Lung (tissue), 11 donors: ENCODE measurements at regions not wholly inside any gene's neighbourhood (a gene's known extent, or its start where the extent isn't known, plus 50 kb on each side); places are given as distances from the start of the nearest gene placed in this dataset.

Experiments
- ATAC-seq: fragments of 200-7000 bp; cut with Tn5 transposase; one replicate; pipeline ENCODE4 v1.9.1; 2020; ENCODE audit warnings: moderate number of reproducible peaks; ENCODE audit not compliant: insufficient read depth, low FRiP score
- DNase-seq, 3 donors: peaks; one replicate each; pipeline ENCODE4 v3.0.0-alpha.2; 2013 to 2017
- H3K27ac ChIP-seq, 2 donors: one replicate each; pipeline ENCODE4 v1.5.1; 2013; ENCODE audit warnings: mild to moderate bottlenecking in 2 of 2, moderate library complexity in 2 of 2, control low read depth in 1 of 2, inconsistent platforms in 1 of 2, low read depth in 1 of 2, low read length in 1 of 2
- H3K27me3 ChIP-seq, 3 donors: one replicate each; pipeline ENCODE4 v1.5.1; 2013; ENCODE audit warnings: low read length in 2 of 3; ENCODE audit not compliant: control insufficient read depth in 3 of 3, insufficient read depth in 3 of 3
- H3K36me3 ChIP-seq, 4 donors: one replicate each; pipeline ENCODE4 v1.5.1; 2013; ENCODE audit warnings: low read length in 4 of 4, mild to moderate bottlenecking in 1 of 4, moderate library complexity in 1 of 4; ENCODE audit not compliant: control insufficient read depth in 4 of 4, insufficient read depth in 4 of 4
- H3K4me1 ChIP-seq, 5 donors: one replicate each; pipeline ENCODE4 v1.5.1; 2013; ENCODE audit warnings: low read length in 5 of 5, mild to moderate bottlenecking in 2 of 5, moderate library complexity in 1 of 5; ENCODE audit not compliant: control insufficient read depth in 5 of 5, insufficient read depth in 5 of 5
- H3K4me3 ChIP-seq: one replicate; pipeline ENCODE4 v1.5.1; 2013; ENCODE audit warnings: mild to moderate bottlenecking, control low read depth, moderate library complexity
- H3K9ac ChIP-seq, 2 donors: one replicate each; pipeline ENCODE4 v1.5.1; 2013; ENCODE audit warnings: low read length in 2 of 2, control low read depth in 1 of 2; ENCODE audit not compliant: insufficient read depth in 1 of 2
- H3K9me3 ChIP-seq, 4 donors: one replicate each; pipeline ENCODE4 v1.5.1; 2013; ENCODE audit warnings: low read length in 3 of 4, mild to moderate bottlenecking in 1 of 4, moderate library complexity in 1 of 4; ENCODE audit not compliant: control insufficient read depth in 4 of 4, insufficient read depth in 3 of 4
- WGBS, 2 donors: extraction: QIAGEN DNeasy Blood & Tissue Kit; methylation state at CpG; one replicate each; pipeline ENCODE4 v1.1.7; 2013; 5-methylcytosine and 5-hydroxymethylcytosine counted together
- TF ChIP-seq, protein P1 (sequence below): IDR thresholded peaks from 2 replicates; pipeline ENCODE4 v1.5.1; 2012; ENCODE audit warnings: mild to moderate bottlenecking; ENCODE audit errors: control extremely low read depth, extremely low read depth
- donor health status: control.
- donor health status: control.
- donor health status: Bipolar disorder and iron deficiency.
- donor health status: healthy.
- donor health status: DM: yes; HTN: yes; CAD: no.

DNA sequence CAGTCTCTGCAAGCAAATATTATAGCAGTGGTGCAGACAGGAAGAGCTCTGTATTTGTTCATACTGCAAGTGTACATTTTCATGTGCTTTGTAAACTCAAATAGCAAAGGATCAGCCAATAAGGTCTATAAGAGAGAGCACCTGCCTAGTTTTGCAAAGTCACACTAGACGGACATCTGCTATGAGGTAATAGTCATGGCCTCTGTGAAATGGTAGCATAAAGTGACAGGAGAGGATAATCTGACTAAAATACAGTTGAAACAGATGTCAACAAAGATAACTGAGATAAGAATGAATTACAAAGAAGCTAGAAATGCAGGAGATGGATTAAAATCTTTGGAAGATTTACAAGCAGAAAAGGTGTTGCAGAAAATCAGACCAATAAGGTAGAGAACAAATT is 70.6 kb upstream of the SPON1 start:
- H3K27ac ChIP-seq, result no peak overlapping the region
- H3K9me3 ChIP-seq, result no peaks in the 10 kb centered on the region
- no peaks in the 10 kb centered on the region for H3K27me3 ChIP-seq
- no peak overlapping the region for H3K4me3 ChIP-seq
- 56 to 72% methylated on average over 1 of the region's 1 CpG for WGBS, 2 donors
- no peak overlapping the region for H3K9ac ChIP-seq
- DNase-seq (no peak), ATAC-seq (no peak)
- no peaks in the 10 kb centered on the region for H3K36me3 ChIP-seq
- H3K4me1 ChIP-seq, result peaks cover 0 to 13% (median 9%) of the 10 kb centered on the region in 5 donors
- TF ChIP-seq, protein P1, sequence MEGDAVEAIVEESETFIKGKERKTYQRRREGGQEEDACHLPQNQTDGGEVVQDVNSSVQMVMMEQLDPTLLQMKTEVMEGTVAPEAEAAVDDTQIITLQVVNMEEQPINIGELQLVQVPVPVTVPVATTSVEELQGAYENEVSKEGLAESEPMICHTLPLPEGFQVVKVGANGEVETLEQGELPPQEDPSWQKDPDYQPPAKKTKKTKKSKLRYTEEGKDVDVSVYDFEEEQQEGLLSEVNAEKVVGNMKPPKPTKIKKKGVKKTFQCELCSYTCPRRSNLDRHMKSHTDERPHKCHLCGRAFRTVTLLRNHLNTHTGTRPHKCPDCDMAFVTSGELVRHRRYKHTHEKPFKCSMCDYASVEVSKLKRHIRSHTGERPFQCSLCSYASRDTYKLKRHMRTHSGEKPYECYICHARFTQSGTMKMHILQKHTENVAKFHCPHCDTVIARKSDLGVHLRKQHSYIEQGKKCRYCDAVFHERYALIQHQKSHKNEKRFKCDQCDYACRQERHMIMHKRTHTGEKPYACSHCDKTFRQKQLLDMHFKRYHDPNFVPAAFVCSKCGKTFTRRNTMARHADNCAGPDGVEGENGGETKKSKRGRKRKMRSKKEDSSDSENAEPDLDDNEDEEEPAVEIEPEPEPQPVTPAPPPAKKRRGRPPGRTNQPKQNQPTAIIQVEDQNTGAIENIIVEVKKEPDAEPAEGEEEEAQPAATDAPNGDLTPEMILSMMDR, result no peak

DNA sequence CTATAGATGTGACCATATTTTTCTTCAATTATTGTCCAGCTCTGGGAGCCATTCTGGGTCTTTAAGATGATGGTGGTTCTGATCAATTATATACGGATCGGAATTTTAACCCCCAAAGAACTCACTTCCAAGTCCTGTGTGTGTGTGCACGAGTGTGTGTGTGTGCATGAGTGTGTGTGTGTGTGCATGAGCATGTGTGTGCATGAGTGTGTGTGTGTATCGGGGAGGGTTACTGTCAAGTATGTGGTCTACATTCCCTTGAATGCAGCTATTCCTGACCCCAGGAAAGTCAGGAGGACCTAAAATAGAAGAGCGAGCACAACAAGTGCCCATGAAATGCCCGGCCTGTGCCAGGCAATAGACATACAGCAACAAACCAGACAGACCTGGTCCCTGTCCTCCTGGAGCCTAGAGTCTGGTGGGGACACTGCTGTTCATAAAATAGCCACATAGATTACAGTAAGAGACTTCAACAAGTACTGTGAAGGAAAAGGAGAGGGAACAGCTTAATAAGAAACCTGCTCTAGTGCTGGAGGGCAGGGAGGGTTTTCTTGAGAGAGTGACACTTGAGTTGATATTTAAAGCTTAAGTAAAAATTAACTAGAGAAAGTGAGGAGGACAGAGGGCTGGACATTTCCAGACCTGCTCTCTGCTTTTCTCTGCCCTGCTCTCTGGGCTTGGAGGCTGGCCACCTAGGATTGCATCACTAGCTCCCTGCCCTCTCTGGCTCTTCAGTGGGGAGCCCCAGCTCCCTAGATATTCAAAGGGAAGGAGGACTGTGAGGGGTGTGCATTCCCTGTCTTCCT is 66.1 kb upstream of the SPON1 start:
- H3K4me1 ChIP-seq, result peaks cover 0 to 9% (median 4%) of the 10 kb centered on the region in 5 donors
- H3K4me3 ChIP-seq, result no peak overlapping the region
- H3K27ac ChIP-seq, result no peak overlapping the region
- peak overlapping the region in 1 of 2 donors; percentile 23 for H3K9ac ChIP-seq
- no peaks in the 10 kb centered on the region for H3K9me3 ChIP-seq
- H3K36me3 ChIP-seq, result no peaks in the 10 kb centered on the region
- no peaks in the 10 kb centered on the region for H3K27me3 ChIP-seq
- TF ChIP-seq, protein P1, result no peak
- 66 to 74% methylated on average over 6 of the region's 6 CpGs for WGBS, 2 donors
- DNase-seq (peak in 2 of 3 donors; percentile 38 to 71), ATAC-seq (peak; percentile 75)

DNA sequence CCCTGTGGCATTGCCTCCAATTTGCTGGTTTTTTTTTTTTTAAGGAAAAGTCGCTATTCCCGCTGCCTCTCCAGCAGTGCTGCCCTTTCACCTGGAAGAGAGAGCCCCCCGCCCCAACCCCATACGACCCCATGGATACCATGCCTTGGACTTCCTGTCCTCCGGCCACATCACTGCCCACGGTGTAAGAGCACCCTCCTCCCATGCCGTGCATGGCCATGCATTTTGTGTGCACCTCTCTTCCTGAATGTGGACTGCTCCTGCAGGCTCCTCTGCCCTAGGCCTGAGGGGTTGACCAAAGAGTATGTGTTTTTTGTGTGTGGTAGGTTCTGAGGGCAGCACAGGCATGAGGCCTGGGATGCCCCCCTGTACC is 65.6 kb upstream of the SPON1 start:
- WGBS, 2 donors, result 67 to 74% methylated on average over 7 of the region's 7 CpGs
- no peak for DNase-seq
- Histone ChIP-seq H3K4me1 (peaks cover 0 to 9% (median 8%) of the 10 kb centered on the region in 5 donors), H3K27me3 (no peaks in the 10 kb centered on the region), H3K9ac (no peak overlapping the region), H3K9me3 (no peaks in the 10 kb centered on the region), H3K4me3 (no peak overlapping the region), H3K36me3 (no peaks in the 10 kb centered on the region), H3K27ac (no peak overlapping the region)
- peak; percentile 28 for ATAC-seq
- TF ChIP-seq, protein P1, result no peak
